NCI-H526 (cell line): ENCODE measurements at regions not wholly inside any gene's neighbourhood (a gene's known extent, or its start where the extent isn't known, plus 50 kb on each side); places are given as distances from the start of the nearest gene placed in this dataset.
"Not testable (repeated sequence)": the region's sequence is repeated elsewhere in the genome, so short reads cannot be mapped to it uniquely, and the experiment has no call there.

Experiments
- DNase-seq, 2 experiments: peaks; one replicate each; lab custom pipeline; 2025; lab: John Stamatoyannopoulos, UW

GRCh38 chr5:87105577-87105976 lies 162.1 kb upstream of the RASA1 start:
- no peak for DNase-seq

- no peak for DNase-seq
Measured at GRCh38 chr5:87109746-87110145, 157.9 kb upstream of the RASA1 start.

- no peak for DNase-seq
Measured at GRCh38 chr5:87110721-87111120, 157.0 kb upstream of the RASA1 start.

GRCh38 chr5:87113861-87114260 lies 153.8 kb upstream of the RASA1 start:
- DNase-seq: no peak

GRCh38 chr5:87114631-87115030 lies 153.1 kb upstream of the RASA1 start:
- no peak for DNase-seq

GRCh38 chr5:87115839-87116364 lies 151.8 kb upstream of the RASA1 start:
- DNase-seq: no peak

- DNase-seq: no peak
Measured at GRCh38 chr5:87116825-87117512, 150.7 kb upstream of the RASA1 start.

GRCh38 chr5:87119588-87119987 lies 148.1 kb upstream of the RASA1 start:
- DNase-seq: no peak

GRCh38 chr5:87120518-87121303 lies 147.0 kb upstream of the RASA1 start:
- no peak for DNase-seq

GRCh38 chr5:87121304-87122150 lies 146.2 kb upstream of the RASA1 start:
- no peak for DNase-seq

- DNase-seq: no peak
Measured at GRCh38 chr5:87122151-87122977, 145.3 kb upstream of the RASA1 start.

GRCh38 chr5:87125766-87126165 lies 141.9 kb upstream of the RASA1 start:
- no peak for DNase-seq

- DNase-seq: no peak
Measured at GRCh38 chr5:87126869-87127268, 140.8 kb upstream of the RASA1 start.

- no peak for DNase-seq
Measured at GRCh38 chr5:87127426-87127825, 140.3 kb upstream of the RASA1 start.

GRCh38 chr5:87127956-87128687 lies 139.6 kb upstream of the RASA1 start:
- no peak for DNase-seq

- no peak for DNase-seq
Measured at GRCh38 chr5:87129046-87129445, 138.6 kb upstream of the RASA1 start.

- no peak for DNase-seq
Measured at GRCh38 chr5:87132696-87133095, 135.0 kb upstream of the RASA1 start.

GRCh38 chr5:87134513-87134912 lies 133.2 kb upstream of the RASA1 start:
- DNase-seq: not testable (repeated sequence)

GRCh38 chr5:87136096-87136495 lies 131.6 kb upstream of the RASA1 start:
- no peak for DNase-seq

- DNase-seq: no peak
Measured at GRCh38 chr5:87136733-87137132, 130.9 kb upstream of the RASA1 start.

GRCh38 chr5:87137283-87137682 lies 130.4 kb upstream of the RASA1 start:
- DNase-seq: no peak
